Sigmoid colon (tissue), 4 donors: ENCODE measurements at regions not wholly inside any gene's neighbourhood (a gene's known extent, or its start where the extent isn't known, plus 50 kb on each side); places are given as distances from the start of the nearest gene placed in this dataset.

Experiments
- CTCF ChIP-seq, 4 experiments: fragments of 450-650 bp in 3 of 4; fragments of 200-600 bp in 1 of 4; IDR thresholded peaks; one replicate each; pipeline ENCODE4 v1.5.1; 2016 to 2019; ENCODE audit warnings: antibody characterized with exemption in 4 of 4, mild to moderate bottlenecking in 3 of 4, moderate library complexity in 2 of 4
- POLR2AphosphoS5 ChIP-seq, 4 donors: sonication (generic); formaldehyde crosslinking; IDR thresholded peaks; one replicate each; pipeline ENCODE4 v1.6.1; 2017; ENCODE audit warnings: antibody characterized with exemption in 4 of 4

GRCh38 chr5:167593329-167594060, 698.0 kb upstream of the WWC1 start:
- no peak for TF ChIP-seq CTCF (IDR thresholded peaks at IDR 0.05)
- no peak for TF ChIP-seq POLR2AphosphoS5 (IDR thresholded peaks at IDR 0.05)
